ENCODE measurements at regions not wholly inside any gene's neighbourhood (a gene's known extent, or its start where the extent isn't known, plus 50 kb on each side); places are given as distances from the start of the nearest gene placed in this dataset.

GRCh38 chr17:33819539-33819938 is 435.5 kb upstream of the CCL2 start:
- no peak overlapping the region for H3K4me2 ChIP-seq (ENCODE audit: control insufficient read depth, insufficient read depth)
- no peaks in the 10 kb centered on the region for H3K4me1 ChIP-seq (ENCODE audit: control insufficient read depth, insufficient read depth, low read length)
- H3K36me3 ChIP-seq (ENCODE audit: control insufficient read depth in 2 of 2, insufficient read depth in 2 of 2, low read length in 1 of 2), result no peaks in the 10 kb centered on the region
- no peaks in the 10 kb centered on the region for H3K79me2 ChIP-seq (ENCODE audit: control insufficient read depth, insufficient read depth, low read length)
- no peaks in the 10 kb centered on the region; a peak in 1 of 4 replicates for H3K27me3 ChIP-seq (replicated peaks in 1 of 2; ENCODE audit: control insufficient read depth in 2 of 2, insufficient read depth in 2 of 2, low read length in 1 of 2)
- RAD21 ChIA-PET (ENCODE audit: unreplicated experiment), result no interaction called here
- FAIRE-seq (no peak), ATAC-seq (no peak), DNase-seq (ENCODE audit: low read depth, low spot score) (no peak)
- CTCF ChIA-PET, result interaction anchor here (1.2 kb wide), 1 partner anchor 9 kb away, joined by 3 read pairs; no protein-coding TSS in a partner anchor
- H3K27ac ChIP-seq (ENCODE audit: control insufficient read depth, insufficient read depth), result no peak overlapping the region
- in situ Hi-C loops (cut with MboI), result no loop called here
- H3K9ac ChIP-seq (ENCODE audit: control insufficient read depth, insufficient read depth, low read length), result no peak overlapping the region
- no peak overlapping the region for H2AFZ ChIP-seq (ENCODE audit: control insufficient read depth, low read depth, low read length)
- BruUV-seq (replicated peaks), result no TSS peak
- no peaks in the 10 kb centered on the region; the same call in 1 of the 2 replicates for H4K20me1 ChIP-seq (ENCODE audit: control insufficient read depth, insufficient read depth)
- H3K4me3 ChIP-seq, result no peak overlapping the region
- POLR2A ChIA-PET, result no interaction called here
- TF ChIP-seq SMARCA5 (IDR thresholded peaks at IDR 0.05) (no peak), GABPA (IDR thresholded peaks at IDR 0.05; ENCODE audit: low read depth) (no peak), ATF7 (IDR thresholded peaks at IDR 0.05; ENCODE audit: low read depth) (no peak), CEBPB (IDR thresholded peaks at IDR 0.05; ENCODE audit: borderline replicate concordance in 1 of 2, low read depth in 2 of 2, low read length in 2 of 2) (no peak), SMAD1 (IDR thresholded peaks at IDR 0.05; ENCODE audit: low read depth, partially characterized antibody) (no peak), CHD4 (IDR thresholded peaks at IDR 0.05) (no peak), ZBTB4 (CRISPR knock-in tag; IDR thresholded peaks at IDR 0.05) (no peak), RCOR1 (conservative IDR thresholded peaks at IDR 0.05; ENCODE audit: low read depth, low read length) (no peak), CHD2 (IDR thresholded peaks at IDR 0.05; ENCODE audit: borderline replicate concordance, low read depth, low read length) (no peak), ZBED1 (IDR thresholded peaks at IDR 0.05; ENCODE audit: borderline replicate concordance) (no peak), SUPT20H (IDR thresholded peaks at IDR 0.05; ENCODE audit: borderline replicate concordance, control insufficient read depth, low read depth, low read length) (no peak), JUNB (IDR thresholded peaks at IDR 0.05) (no peak), NR2F1 (conservative IDR thresholded peaks at IDR 0.05) (no peak), MAX (IDR thresholded peaks at IDR 0.05; ENCODE audit: low read depth, low read length) (no peak), HDAC2 (IDR thresholded peaks at IDR 0.05) (no peak), CREM (IDR thresholded peaks at IDR 0.05; ENCODE audit: low read depth) (no peak)
- TF ChIP-seq, protein P1, sequence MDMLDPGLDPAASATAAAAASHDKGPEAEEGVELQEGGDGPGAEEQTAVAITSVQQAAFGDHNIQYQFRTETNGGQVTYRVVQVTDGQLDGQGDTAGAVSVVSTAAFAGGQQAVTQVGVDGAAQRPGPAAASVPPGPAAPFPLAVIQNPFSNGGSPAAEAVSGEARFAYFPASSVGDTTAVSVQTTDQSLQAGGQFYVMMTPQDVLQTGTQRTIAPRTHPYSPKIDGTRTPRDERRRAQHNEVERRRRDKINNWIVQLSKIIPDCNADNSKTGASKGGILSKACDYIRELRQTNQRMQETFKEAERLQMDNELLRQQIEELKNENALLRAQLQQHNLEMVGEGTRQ (IDR thresholded peaks at IDR 0.05; ENCODE audit: borderline replicate concordance, low read depth, low read length), result no peak
- 39% methylated on average over 4 of the region's 4 CpGs for WGBS (ENCODE audit: insufficient coverage, insufficient replicate concordance, low lambda C conversion rate, missing lambda C conversion rate)
- intact Hi-C loops (cut with micrococcal nuclease; ENCODE audit: unreplicated experiment), result no loop called here
- H3K9me3 ChIP-seq (replicated peaks; ENCODE audit: control insufficient read depth, insufficient read depth, low read length), result no peaks in the 10 kb centered on the region
- SMC1A ChIA-PET (ENCODE audit: uncharacterized antibody, unreplicated experiment), result no interaction called here

Data from GM12878 (cell line).